ENCODE measurements at regions not wholly inside any gene's neighbourhood (a gene's known extent, or its start where the extent isn't known, plus 50 kb on each side); places are given as distances from the start of the nearest gene placed in this dataset.

- Histone ChIP-seq H3K4me3 (ENCODE audit: low read depth, low read length, poor library complexity, severe bottlenecking) (no peak overlapping the region), H3K79me2 (ENCODE audit: insufficient read depth, low read depth, low read length) (no peaks in the 10 kb centered on the region), H3K27ac (ENCODE audit: low read depth, low read length, poor library complexity, severe bottlenecking) (no peak overlapping the region), H3K4me2 (ENCODE audit: low read length) (no peak overlapping the region), H3K9me2 (ENCODE audit: insufficient read depth, low read length) (no peaks in the 10 kb centered on the region), H3K4me1 (ENCODE audit: insufficient read depth, low read length, poor library complexity, severe bottlenecking) (no peaks in the 10 kb centered on the region), H4K20me1 (ENCODE audit: insufficient read depth, low read length) (no peaks in the 10 kb centered on the region), H3K9me3 (ENCODE audit: low read length) (no peaks in the 10 kb centered on the region), H2AFZ (ENCODE audit: low read length) (no peak overlapping the region), H3K36me3 (ENCODE audit: insufficient read depth, low read length) (no peaks in the 10 kb centered on the region)
- ChIA-PET CTCF (ENCODE audit: unreplicated experiment) (no interaction called here), POLR2A (no interaction called here)
- intact Hi-C loops (cut with micrococcal nuclease; ENCODE audit: unreplicated experiment), result no loop called here
- no peak for TF ChIP-seq CTCF (conservative IDR thresholded peaks at IDR 0.05; ENCODE audit: low read length)
- TF ChIP-seq EZH2phosphoT487 (IDR thresholded peaks at IDR 0.05; ENCODE audit: borderline replicate concordance, low read depth, low read length), result no peak
- no peak for DNase-seq (ENCODE audit: low spot score)
- no TSS peak for BruUV-seq (replicated peaks)
Measured at GRCh38 chr12:114018669-114019068, 52.5 kb upstream of the RBM19 start.

Data from OCI-LY7 (cell line).